Body of pancreas (tissue), 4 donors: ENCODE measurements at regions not wholly inside any gene's neighbourhood (a gene's known extent, or its start where the extent isn't known, plus 50 kb on each side); places are given as distances from the start of the nearest gene placed in this dataset.

Source experiments
- ATAC-seq: fragments of 150-250 bp; one replicate; pipeline ENCODE4 v1.9.1; 2016
- DNase-seq, 4 donors: peaks; one replicate each; pipeline ENCODE4 v3.0.0-alpha.2; 2019
- H3K27ac ChIP-seq, 4 donors: fragments of 200-600 bp; sonication (generic); 1 replicate in 3 of 4; 2 replicates in 1 of 4; pipeline versions ENCODE4 v1.5.1 to v1.6.1; 2016 to 2019; ENCODE audit warnings: mild to moderate bottlenecking in 1 of 4, mixed read lengths in 1 of 4, moderate library complexity in 1 of 4
- H3K27me3 ChIP-seq, 2 donors: fragments of 200-600 bp; sonication (generic); one replicate each; pipeline ENCODE4 v1.6.0; 2016; ENCODE audit warnings: mild to moderate bottlenecking in 1 of 2
- H3K36me3 ChIP-seq, 2 donors: fragments of 200-600 bp; sonication (generic); replicated peaks in 1 of 2; 2 replicates each; pipeline ENCODE4 v1.5.1; 2016; ENCODE audit warnings: low read depth in 2 of 2; ENCODE audit not compliant: insufficient read depth in 1 of 2
- H3K4me1 ChIP-seq: fragments of 200-600 bp; sonication (generic); one replicate; pipeline ENCODE4 v1.6.0; 2016
- H3K4me3 ChIP-seq, 2 donors: fragments of 200-600 bp; sonication (generic); 1 replicate in 1 of 2; 2 replicates in 1 of 2; pipeline ENCODE4 v1.5.1; 2016 to 2019
- H3K9me3 ChIP-seq, 3 donors: fragments of 200-600 bp; sonication (generic); 1 replicate in 2 of 3; 2 replicates in 1 of 3; pipeline ENCODE4 v1.5.1; 2016
- CTCF ChIP-seq, 7 experiments: fragments of 450-650 bp in 4 of 7; fragments of 200-600 bp in 3 of 7; sonication (generic) in 3 of 7; IDR thresholded peaks; one replicate each; pipeline ENCODE4 v1.5.1; 2016 to 2019; ENCODE audit warnings: antibody characterized with exemption in 7 of 7
- POLR2A ChIP-seq, 3 donors: fragments of 450-650 bp; IDR thresholded peaks; one replicate each; pipeline ENCODE4 v1.6.1; 2016; ENCODE audit warnings: antibody characterized with exemption in 3 of 3, mild to moderate bottlenecking in 2 of 3
- WGBS, 2 donors: methylation state at CpG; one replicate each; pipeline ENCODE4 v1.1.5; 2017; 5-methylcytosine and 5-hydroxymethylcytosine counted together
- intact Hi-C: fragments of 100-400 bp; cut with DNase I; formaldehyde crosslinking; loops from one replicate; pipeline ENCODE4 v1.15.1; 2023

GRCh38 chr5:56587381-56588130 is 227.8 kb upstream of the MAP3K1 start:
- intact Hi-C loops = no loop called here
- peaks cover 0 to 5% (median 0%) of the 10 kb centered on the region in 3 donors for H3K9me3 ChIP-seq
- H3K27ac ChIP-seq = no peak overlapping the region
- TF ChIP-seq POLR2A (IDR thresholded peaks at IDR 0.05) (no peak), CTCF (IDR thresholded peaks at IDR 0.05) (no peak)
- no peaks in the 10 kb centered on the region for H3K36me3 ChIP-seq
- no peak overlapping the region for H3K4me3 ChIP-seq
- 90% methylated on average over 5 of the region's 5 CpGs for WGBS, 2 donors
- no peak for ATAC-seq
- no peaks in the 10 kb centered on the region for H3K4me1 ChIP-seq
- no peak for DNase-seq
- no peaks in the 10 kb centered on the region for H3K27me3 ChIP-seq

DNA sequence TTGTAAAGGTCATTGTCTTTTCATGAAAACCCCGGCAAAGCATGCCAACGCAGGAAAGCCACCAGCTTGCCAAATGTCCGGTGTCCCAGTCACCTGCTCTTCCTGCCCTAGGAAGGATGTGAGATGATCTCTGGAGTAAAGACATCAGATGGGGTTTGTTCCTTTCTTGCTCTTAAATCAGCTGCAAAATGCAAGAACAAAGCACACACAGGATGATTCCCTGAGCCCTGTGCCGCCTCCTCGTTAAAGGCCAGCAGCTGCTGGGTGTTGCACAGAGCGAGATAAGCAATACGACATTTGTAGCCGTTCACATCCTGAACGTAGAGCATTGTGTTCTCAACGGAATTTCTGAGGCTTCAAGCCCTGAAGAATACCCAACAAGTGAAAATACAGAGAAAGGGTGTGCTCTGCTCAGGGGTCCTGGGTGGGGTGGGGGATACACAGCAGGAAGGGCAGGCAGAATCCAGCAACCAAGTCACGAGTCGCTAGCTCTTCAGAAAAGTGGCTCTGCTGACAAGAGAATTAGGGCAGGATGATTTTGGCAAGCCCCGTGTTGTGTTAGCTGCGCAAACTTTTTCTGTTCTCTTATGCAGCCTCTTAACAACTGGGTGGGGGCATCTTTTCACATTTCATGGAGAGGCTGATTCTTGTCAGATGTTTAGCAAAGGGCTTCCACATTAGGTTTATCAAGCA is 229.2 kb upstream of the MAP3K1 start:
- TF ChIP-seq CTCF (IDR thresholded peaks at IDR 0.05) = no peak
- no peak for TF ChIP-seq POLR2A (IDR thresholded peaks at IDR 0.05)
- H3K27me3 ChIP-seq = no peaks in the 10 kb centered on the region
- no peaks in the 10 kb centered on the region for H3K4me1 ChIP-seq
- H3K9me3 ChIP-seq = peaks cover 0 to 5% (median 0%) of the 10 kb centered on the region in 3 donors
- intact Hi-C loops = no loop called here
- peak; percentile 42 for ATAC-seq
- H3K36me3 ChIP-seq = no peaks in the 10 kb centered on the region
- H3K27ac ChIP-seq = no peak overlapping the region
- DNase-seq = peak in 3 of 4 donors; percentile 20 to 27 (median 23)
- WGBS, 2 donors = 45 to 49% methylated on average over 14 of the region's 14 CpGs
- no peak overlapping the region for H3K4me3 ChIP-seq

- H3K9me3 ChIP-seq = peaks cover 0 to 5% (median 0%) of the 10 kb centered on the region in 3 donors
- no peaks in the 10 kb centered on the region for H3K4me1 ChIP-seq
- WGBS, 2 donors = 83 to 89% methylated on average over 2 of the region's 2 CpGs
- no peak overlapping the region for H3K4me3 ChIP-seq
- DNase-seq (no peak), ATAC-seq (no peak)
- TF ChIP-seq POLR2A (IDR thresholded peaks at IDR 0.05) = no peak
- no peak for TF ChIP-seq CTCF (IDR thresholded peaks at IDR 0.05)
- intact Hi-C loops = no loop called here
- H3K36me3 ChIP-seq = no peaks in the 10 kb centered on the region
- no peaks in the 10 kb centered on the region for H3K27me3 ChIP-seq
- H3K27ac ChIP-seq = no peak overlapping the region
These were observed 229.9 kb upstream of the MAP3K1 start for GRCh38 chr5:56585461-56585860.

- Histone ChIP-seq H3K9me3 (peaks cover 0 to 5% (median 0%) of the 10 kb centered on the region in 3 donors), H3K27me3 (no peaks in the 10 kb centered on the region), H3K4me1 (no peaks in the 10 kb centered on the region), H3K36me3 (no peaks in the 10 kb centered on the region), H3K4me3 (no peak overlapping the region), H3K27ac (no peak overlapping the region)
- WGBS, 2 donors = 83 to 92% methylated on average over 1 of the region's 1 CpG
- DNase-seq = no peak
- TF ChIP-seq CTCF (IDR thresholded peaks at IDR 0.05) = no peak
- no peak for TF ChIP-seq POLR2A (IDR thresholded peaks at IDR 0.05)
- no peak for ATAC-seq
- intact Hi-C loops = no loop called here
These were observed 233.9 kb upstream of the MAP3K1 start for GRCh38 chr5:56581426-56581825.
